Activated T-helper 2 cell treated with anti-CD3 and anti-CD28 coated beads, Interferon-gamma antibody, Interleukin-2, Interleukin-4, amounts not matched to agents 10 μg/mL and 5 μg/mL and 100 μg/mL, durations not matched to agents 14 hours and 24 hours and 36 hours (primary cell): ENCODE measurements at regions not wholly inside any gene's neighbourhood (a gene's known extent, or its start where the extent isn't known, plus 50 kb on each side); places are given as distances from the start of the nearest gene placed in this dataset.
"Not testable (repeated sequence)": the region's sequence is repeated elsewhere in the genome, so short reads cannot be mapped to it uniquely, and the experiment has no call there.

Source experiments
- DNase-seq: peaks from one replicate; pipeline ENCODE4 v3.0.0; 2021; ENCODE audit warnings: low spot score
- H3K27ac Mint-ChIP-seq: one replicate; pipeline ENCODE4 v1.8.0; 2021; ENCODE audit warnings: mixed read lengths
- H3K27me3 Mint-ChIP-seq: one replicate; pipeline ENCODE4 v1.8.0; 2021; ENCODE audit warnings: low read depth, mixed read lengths
- H3K36me3 Mint-ChIP-seq: one replicate; pipeline ENCODE4 v1.8.0; 2021; ENCODE audit warnings: low read depth, mixed read lengths
- H3K4me1 Mint-ChIP-seq: one replicate; pipeline ENCODE4 v1.8.0; 2021; ENCODE audit warnings: low read depth, mixed read lengths
- H3K4me3 Mint-ChIP-seq: one replicate; pipeline ENCODE4 v1.8.0; 2021; ENCODE audit warnings: low read depth, mild to moderate bottlenecking, moderate library complexity, mixed read lengths
- H3K9me3 Mint-ChIP-seq: one replicate; pipeline ENCODE4 v1.8.0; 2021; ENCODE audit warnings: mixed read lengths
- intact Hi-C: fragments of 100-400 bp; cut with micrococcal nuclease; formaldehyde crosslinking; loops from one replicate; pipeline ENCODE4 v1.15.1; 2023

DNA sequence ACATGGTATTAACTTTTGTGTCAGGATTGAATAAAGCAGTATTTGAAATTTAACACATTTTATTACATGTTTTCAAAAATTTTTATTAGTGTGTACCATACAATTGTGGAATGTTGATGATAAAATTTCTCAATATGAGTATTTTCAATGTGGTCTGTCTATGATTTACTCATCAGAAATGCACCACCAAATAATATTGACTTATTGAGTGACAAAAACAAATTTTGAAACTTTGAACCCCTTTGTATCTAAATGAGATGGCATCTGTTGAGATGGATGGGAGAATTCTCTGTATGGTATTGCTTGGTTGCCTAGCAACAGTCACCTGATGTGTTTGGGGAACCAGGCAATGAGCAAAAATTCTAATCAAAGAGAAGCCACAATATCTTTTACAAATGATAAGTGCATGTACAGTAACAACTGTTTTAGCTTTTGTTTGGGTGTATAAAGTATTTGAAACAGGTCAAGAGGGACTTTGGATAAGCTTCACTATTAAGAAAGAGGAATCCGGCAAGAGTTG, 400.1 kb downstream of the CCDC85A start:
- Mint-ChIP-seq H3K27ac (no peak overlapping the region), H3K27me3 (no peaks in the 10 kb centered on the region), H3K36me3 (no peaks in the 10 kb centered on the region), H3K4me1 (no peaks in the 10 kb centered on the region), H3K9me3 (peaks cover 5% of the 10 kb centered on the region), H3K4me3 (no peak overlapping the region)
- DNase-seq, result no peak
- intact Hi-C loops, result no loop called here

DNA sequence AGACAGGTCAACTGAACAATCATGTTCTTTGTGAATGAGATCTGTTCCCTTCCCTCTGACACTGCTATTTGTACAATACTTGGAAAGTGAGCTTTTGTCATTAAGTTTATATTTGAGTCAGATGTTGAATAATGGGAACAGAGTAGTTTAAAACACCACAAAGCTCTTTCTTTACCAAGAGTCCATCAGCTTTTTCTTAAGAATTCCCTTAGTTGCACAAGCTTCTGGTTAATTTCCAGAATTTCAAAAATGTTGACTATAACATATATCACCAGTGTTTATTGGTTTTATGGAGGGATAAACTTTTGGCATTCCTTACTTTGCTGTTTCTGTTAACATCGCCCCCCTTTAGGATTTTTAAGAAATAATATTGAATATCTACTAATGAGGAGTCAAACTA, 403.7 kb downstream of the CCDC85A start:
- Mint-ChIP-seq H3K9me3 (peaks cover 8% of the 10 kb centered on the region), H3K27ac (no peak overlapping the region)
- intact Hi-C loops, result no loop called here

DNA sequence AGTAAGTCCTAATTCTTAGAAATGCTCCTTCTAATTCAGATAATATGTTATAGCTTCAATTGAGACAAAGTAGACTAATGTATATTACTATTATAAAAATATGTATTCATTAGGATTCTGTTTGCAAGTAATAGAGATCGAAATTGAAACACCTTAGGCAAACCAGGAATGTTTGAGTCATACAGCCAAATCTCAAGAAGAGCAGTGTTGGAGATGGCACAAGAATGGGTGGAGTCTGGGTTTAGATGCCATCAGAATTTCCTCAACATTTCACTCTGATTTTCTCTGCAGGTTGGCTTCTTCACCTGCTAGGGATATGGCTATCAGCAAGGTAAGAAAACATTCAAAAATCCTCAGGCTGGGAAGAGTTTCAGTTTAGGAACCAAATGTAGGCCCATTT, 405.4 kb downstream of the CCDC85A start:
- H3K27me3 Mint-ChIP-seq, result no peaks in the 10 kb centered on the region
- peaks cover 12% of the 10 kb centered on the region for H3K9me3 Mint-ChIP-seq
- H3K4me1 Mint-ChIP-seq, result no peaks in the 10 kb centered on the region
- no peaks in the 10 kb centered on the region for H3K36me3 Mint-ChIP-seq
- intact Hi-C loops, result no loop called here
- H3K4me3 Mint-ChIP-seq, result no peak overlapping the region
- H3K27ac Mint-ChIP-seq, result no peak overlapping the region
- no peak for DNase-seq

More for the DNA sequence above, 403.7 kb downstream of the CCDC85A start:
- Mint-ChIP-seq H3K4me3 (no peak overlapping the region), H3K27me3 (no peaks in the 10 kb centered on the region), H3K4me1 (no peaks in the 10 kb centered on the region), H3K36me3 (no peaks in the 10 kb centered on the region)
- DNase-seq, result no peak

DNA sequence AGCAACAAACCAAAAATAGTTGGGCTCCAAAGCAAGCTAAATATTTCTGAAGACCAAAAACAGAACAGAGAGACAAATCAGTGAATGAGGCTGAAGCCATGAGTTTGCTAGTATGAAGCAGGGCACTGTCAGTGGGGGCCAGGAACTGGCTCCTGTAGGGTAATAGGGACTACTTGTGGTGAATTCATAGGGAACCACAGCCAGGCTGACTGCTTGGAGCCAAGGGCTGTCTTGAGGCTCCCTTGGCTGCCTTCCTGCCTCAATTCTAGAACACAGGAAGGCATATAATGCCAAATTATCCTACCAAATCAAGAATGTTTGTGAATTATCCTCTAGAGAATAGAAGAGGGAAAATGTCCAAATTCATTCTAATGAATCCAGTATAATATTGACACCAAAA, 406.0 kb downstream of the CCDC85A start:
- Mint-ChIP-seq H3K36me3 (no peaks in the 10 kb centered on the region), H3K27ac (no peak overlapping the region), H3K27me3 (no peaks in the 10 kb centered on the region), H3K4me1 (no peaks in the 10 kb centered on the region), H3K9me3 (peaks cover 12% of the 10 kb centered on the region), H3K4me3 (no peak overlapping the region)
- DNase-seq, result no peak
- intact Hi-C loops, result no loop called here

GRCh38 chr2:56590611-56591010, 406.8 kb downstream of the CCDC85A start:
- Mint-ChIP-seq H3K4me1 (no peaks in the 10 kb centered on the region), H3K27me3 (no peaks in the 10 kb centered on the region), H3K4me3 (no peak overlapping the region), H3K9me3 (peaks cover 17% of the 10 kb centered on the region), H3K27ac (no peak overlapping the region), H3K36me3 (no peaks in the 10 kb centered on the region)
- DNase-seq, result no peak
- intact Hi-C loops, result no loop called here

GRCh38 chr2:56606086-56606485, 422.3 kb downstream of the CCDC85A start:
- H3K36me3 Mint-ChIP-seq, intact Hi-C loops, H3K4me1 Mint-ChIP-seq, H3K4me3 Mint-ChIP-seq, H3K27me3 Mint-ChIP-seq, H3K27ac Mint-ChIP-seq, DNase-seq: not testable (repeated sequence)
- peaks cover 40% of the 10 kb centered on the region for H3K9me3 Mint-ChIP-seq

DNA sequence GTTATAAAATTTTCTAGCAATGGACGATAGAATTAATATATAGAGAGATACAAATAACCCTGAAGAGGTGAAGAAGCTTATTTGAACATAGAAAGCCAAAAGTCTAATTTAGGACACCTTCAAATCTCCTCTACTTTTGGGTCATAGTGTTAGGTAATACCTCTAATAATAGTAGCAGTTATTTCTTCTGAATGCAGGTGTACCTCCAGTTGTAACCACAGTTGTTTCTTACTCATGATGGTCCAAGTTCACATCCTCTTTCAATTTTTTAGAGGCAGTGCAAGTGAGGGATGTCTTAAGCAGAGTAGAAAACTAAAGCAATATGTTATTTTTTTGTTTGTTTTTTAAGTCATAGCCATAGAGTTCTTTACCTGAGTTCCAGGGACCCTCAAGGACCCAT, 429.5 kb downstream of the CCDC85A start:
- H3K27me3 Mint-ChIP-seq, result no peaks in the 10 kb centered on the region
- no peak overlapping the region for H3K4me3 Mint-ChIP-seq
- peaks cover 19% of the 10 kb centered on the region for H3K9me3 Mint-ChIP-seq
- H3K36me3 Mint-ChIP-seq, result no peaks in the 10 kb centered on the region
- DNase-seq, result no peak
- no peaks in the 10 kb centered on the region for H3K4me1 Mint-ChIP-seq
- intact Hi-C loops, result no loop called here
- H3K27ac Mint-ChIP-seq, result no peak overlapping the region

GRCh38 chr2:56613920-56614319, 430.1 kb downstream of the CCDC85A start:
- intact Hi-C loops, result no loop called here
- peaks cover 21% of the 10 kb centered on the region for H3K9me3 Mint-ChIP-seq

GRCh38 chr2:56615760-56616159, 432.0 kb downstream of the CCDC85A start:
- DNase-seq, result no peak
- Mint-ChIP-seq H3K4me1 (no peaks in the 10 kb centered on the region), H3K27ac (no peak overlapping the region), H3K27me3 (no peaks in the 10 kb centered on the region), H3K9me3 (peaks cover 15% of the 10 kb centered on the region), H3K4me3 (no peak overlapping the region), H3K36me3 (no peaks in the 10 kb centered on the region)
- intact Hi-C loops, result no loop called here

More at GRCh38 chr2:56613920-56614319, 430.1 kb downstream of the CCDC85A start:
- H3K4me3 Mint-ChIP-seq, result no peak overlapping the region
- no peaks in the 10 kb centered on the region for H3K4me1 Mint-ChIP-seq
- no peaks in the 10 kb centered on the region for H3K27me3 Mint-ChIP-seq
- DNase-seq, result no peak
- no peaks in the 10 kb centered on the region for H3K36me3 Mint-ChIP-seq
- no peak overlapping the region for H3K27ac Mint-ChIP-seq

DNA sequence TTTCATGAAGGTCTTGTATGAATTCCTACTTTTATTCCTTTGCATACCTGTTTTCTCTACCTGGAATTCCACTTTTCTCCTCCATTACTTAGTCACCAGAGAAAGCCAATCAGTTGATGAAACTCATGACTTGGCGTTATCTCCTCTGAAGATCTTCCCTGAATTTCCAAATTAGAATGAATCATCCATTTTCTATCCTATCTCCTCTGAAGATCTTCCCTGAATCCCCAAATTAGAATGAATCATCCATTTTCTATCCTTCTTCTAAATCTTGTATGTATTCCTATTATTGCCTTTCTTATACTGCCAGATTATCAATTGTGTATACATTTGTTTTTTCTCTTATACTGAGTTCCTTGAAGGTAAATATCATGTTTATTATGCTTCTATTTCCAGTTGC, 440.4 kb downstream of the CCDC85A start:
- intact Hi-C loops, result no loop called here
- Mint-ChIP-seq H3K36me3 (no peaks in the 10 kb centered on the region), H3K9me3 (peaks cover 20% of the 10 kb centered on the region), H3K27ac (no peak overlapping the region), H3K27me3 (no peaks in the 10 kb centered on the region), H3K4me3 (no peak overlapping the region), H3K4me1 (no peaks in the 10 kb centered on the region)
- no peak for DNase-seq

DNA sequence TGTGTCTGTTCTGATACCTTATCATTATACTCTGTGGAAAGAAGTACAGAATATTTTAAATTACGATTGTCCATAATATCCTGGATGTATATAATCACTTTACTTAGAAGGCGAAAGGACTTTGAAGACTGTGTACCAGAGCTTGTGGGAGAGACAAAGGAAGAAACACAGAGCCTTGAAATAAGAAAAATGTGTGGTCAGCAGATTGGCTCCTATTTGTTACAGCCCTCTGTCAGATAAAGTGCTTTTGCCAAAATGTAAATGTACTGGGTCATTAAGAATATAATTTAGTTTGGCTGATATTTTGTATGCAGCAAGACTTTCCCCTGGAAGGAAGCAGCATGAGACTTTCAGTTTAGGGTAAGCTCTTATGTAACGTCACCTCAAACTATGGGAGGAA, 443.1 kb downstream of the CCDC85A start:
- H3K27ac Mint-ChIP-seq, result no peak overlapping the region
- intact Hi-C loops, result no loop called here
- no peaks in the 10 kb centered on the region for H3K4me1 Mint-ChIP-seq
- no peak for DNase-seq
- no peaks in the 10 kb centered on the region for H3K27me3 Mint-ChIP-seq
- H3K9me3 Mint-ChIP-seq, result peaks cover 29% of the 10 kb centered on the region
- no peak overlapping the region for H3K4me3 Mint-ChIP-seq
- no peaks in the 10 kb centered on the region for H3K36me3 Mint-ChIP-seq

GRCh38 chr2:56630286-56630685, 446.5 kb downstream of the CCDC85A start:
- peaks cover 43% of the 10 kb centered on the region for H3K9me3 Mint-ChIP-seq
- H3K27ac Mint-ChIP-seq, result no peak overlapping the region
- intact Hi-C loops, result no loop called here
- no peaks in the 10 kb centered on the region for H3K36me3 Mint-ChIP-seq
- no peak overlapping the region for H3K4me3 Mint-ChIP-seq
- H3K4me1 Mint-ChIP-seq, result no peaks in the 10 kb centered on the region
- no peaks in the 10 kb centered on the region for H3K27me3 Mint-ChIP-seq
- no peak for DNase-seq

- H3K36me3 Mint-ChIP-seq, result no peaks in the 10 kb centered on the region
- no peaks in the 10 kb centered on the region for H3K27me3 Mint-ChIP-seq
- DNase-seq, result no peak
- H3K4me3 Mint-ChIP-seq, result no peak overlapping the region
- no peaks in the 10 kb centered on the region for H3K9me3 Mint-ChIP-seq
- no peaks in the 10 kb centered on the region for H3K4me1 Mint-ChIP-seq
- intact Hi-C loops, result no loop called here
- no peak overlapping the region for H3K27ac Mint-ChIP-seq
These were observed 464.2 kb downstream of the CCDC85A start for GRCh38 chr2:56647997-56648396.

- Mint-ChIP-seq H3K27me3 (no peaks in the 10 kb centered on the region), H3K4me3 (no peak overlapping the region), H3K27ac (no peak overlapping the region), H3K4me1 (no peaks in the 10 kb centered on the region), H3K36me3 (no peaks in the 10 kb centered on the region), H3K9me3 (no peaks in the 10 kb centered on the region)
- DNase-seq, result no peak
- intact Hi-C loops, result no loop called here
These were observed 465.0 kb downstream of the CCDC85A start for GRCh38 chr2:56648802-56649201.
